Erythroblast (primary cell): ENCODE measurements at regions not wholly inside any gene's neighbourhood (a gene's known extent, or its start where the extent isn't known, plus 50 kb on each side); places are given as distances from the start of the nearest gene placed in this dataset.
"Not testable (repeated sequence)": the region's sequence is repeated elsewhere in the genome, so short reads cannot be mapped to it uniquely, and the experiment has no call there.

Source experiments
- DNase-seq, 2 experiments: peaks; one replicate each; lab custom pipeline; 2025; lab: John Stamatoyannopoulos, UW
- GATA1 ChIP-seq: IDR thresholded peaks from 2 replicates; pipeline ENCODE4 v1.6.1; 2011; ENCODE audit warnings: low read depth, mild to moderate bottlenecking, control low read depth, low read length, moderate library complexity
- POLR2A ChIP-seq: IDR thresholded peaks from 2 replicates; pipeline ENCODE4 v1.6.1; 2011; ENCODE audit warnings: mild to moderate bottlenecking, low read length

DNA sequence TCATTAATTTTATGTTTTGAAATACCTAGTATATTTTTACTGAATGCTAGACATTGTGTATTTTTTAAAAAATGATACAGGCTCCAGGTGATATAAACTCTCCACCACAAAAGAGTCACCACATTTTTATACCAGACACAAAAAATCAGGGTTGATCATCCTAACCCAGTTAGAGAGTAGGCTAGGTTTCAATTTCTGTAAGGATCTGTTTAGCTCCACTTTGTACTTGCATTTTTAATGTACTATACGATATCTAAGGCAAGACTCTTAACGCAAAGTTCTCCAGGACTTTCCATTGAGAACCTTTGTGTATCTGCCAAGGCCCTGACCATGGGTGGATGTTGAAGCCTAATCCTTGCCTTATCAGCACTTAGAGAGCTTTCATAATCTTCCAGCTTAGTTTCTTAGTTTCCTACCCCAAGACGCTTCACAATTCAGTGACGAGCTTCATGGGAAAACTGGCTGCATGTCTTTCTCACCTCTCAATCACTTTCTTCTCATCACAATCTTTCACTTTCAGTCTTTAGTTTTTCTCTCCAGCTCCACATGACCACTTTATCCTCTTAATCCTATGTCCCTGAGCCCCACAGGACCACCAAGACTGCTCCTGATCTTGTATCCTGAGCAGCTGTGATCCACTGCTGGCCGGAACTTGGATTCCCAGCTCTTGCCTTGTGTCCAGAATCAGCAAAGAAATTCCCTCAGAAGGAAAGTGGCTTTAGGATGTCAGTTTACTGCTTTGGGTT, 635.8 kb downstream of the RNF144A start:
- TF ChIP-seq GATA1: no peak
- no peak for TF ChIP-seq POLR2A
- no peak for DNase-seq

GRCh38 chr2:7555260-7555659, 638.0 kb downstream of the RNF144A start:
- TF ChIP-seq POLR2A (no peak), GATA1 (no peak)
- DNase-seq: no peak

DNA sequence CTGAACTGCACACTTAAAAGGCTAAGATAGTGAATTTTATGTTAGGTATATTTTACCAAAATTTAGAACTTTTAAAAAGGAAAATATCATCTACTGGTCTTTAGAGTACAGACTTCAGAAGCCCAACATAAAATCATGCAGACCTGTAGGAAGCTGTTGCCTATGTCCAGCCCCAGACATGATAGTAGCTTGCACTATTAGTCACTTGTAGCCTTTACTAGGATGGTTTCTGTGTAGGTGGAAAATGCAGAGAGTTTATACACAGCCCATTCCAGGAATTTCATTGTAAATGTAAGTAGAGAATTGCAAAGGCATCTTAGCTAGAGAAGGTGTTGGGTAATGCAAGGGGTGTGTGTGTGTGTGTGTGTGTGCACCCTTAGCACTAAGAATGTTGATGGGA, 640.2 kb downstream of the RNF144A start:
- DNase-seq: no peak
- TF ChIP-seq GATA1 (no peak), POLR2A (no peak)

- DNase-seq: no peak
- TF ChIP-seq GATA1 (no peak), POLR2A (no peak)
These were observed 642.6 kb downstream of the RNF144A start for GRCh38 chr2:7559791-7560190.

- no peak for DNase-seq
These were observed 649.2 kb downstream of the RNF144A start for GRCh38 chr2:7566382-7566881.

DNA sequence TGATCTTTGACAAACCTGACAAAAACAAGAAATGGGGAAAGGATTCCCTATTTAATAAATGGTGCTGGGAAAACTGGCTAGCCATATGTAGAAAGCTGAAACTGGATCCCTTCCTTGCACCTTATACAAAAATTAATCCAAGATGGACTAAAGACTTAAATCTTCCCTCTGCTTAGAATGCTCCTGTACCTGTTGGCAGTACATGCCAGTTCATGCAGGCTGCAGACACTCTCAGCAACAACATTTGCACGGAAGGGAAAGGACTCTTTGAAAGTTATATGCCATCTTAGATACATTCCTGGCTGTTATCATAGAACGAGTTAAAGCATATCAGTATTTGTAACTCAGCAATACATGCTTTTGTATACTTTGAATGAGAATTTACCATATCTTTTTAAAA, 649.9 kb downstream of the RNF144A start:
- not testable (repeated sequence) for DNase-seq

More at GRCh38 chr2:7566382-7566881, 649.2 kb downstream of the RNF144A start:
- TF ChIP-seq POLR2A (no peak), GATA1 (no peak)

GRCh38 chr2:7567646-7568045, 650.4 kb downstream of the RNF144A start:
- DNase-seq: no peak
- TF ChIP-seq POLR2A: no peak

GRCh38 chr2:7570247-7570646, 653.0 kb downstream of the RNF144A start:
- TF ChIP-seq GATA1 (no peak), POLR2A (no peak)
- no peak for DNase-seq

GRCh38 chr2:7571701-7572100, 654.5 kb downstream of the RNF144A start:
- TF ChIP-seq GATA1 (no peak), POLR2A (no peak)
- no peak for DNase-seq

- no peak for DNase-seq
- TF ChIP-seq GATA1: no peak
- no peak for TF ChIP-seq POLR2A
These were observed 655.2 kb downstream of the RNF144A start for GRCh38 chr2:7572450-7572849.

GRCh38 chr2:7573166-7573825, 656.1 kb downstream of the RNF144A start:
- TF ChIP-seq POLR2A (no peak), GATA1 (no peak)
- DNase-seq: no peak

GRCh38 chr2:7574385-7574784, 657.2 kb downstream of the RNF144A start:
- TF ChIP-seq POLR2A (no peak), GATA1 (no peak)
- DNase-seq: peak; percentile 22

- TF ChIP-seq GATA1 (no peak), POLR2A (no peak)
- no peak for DNase-seq
These were observed 660.6 kb downstream of the RNF144A start for GRCh38 chr2:7577769-7578168.

DNA sequence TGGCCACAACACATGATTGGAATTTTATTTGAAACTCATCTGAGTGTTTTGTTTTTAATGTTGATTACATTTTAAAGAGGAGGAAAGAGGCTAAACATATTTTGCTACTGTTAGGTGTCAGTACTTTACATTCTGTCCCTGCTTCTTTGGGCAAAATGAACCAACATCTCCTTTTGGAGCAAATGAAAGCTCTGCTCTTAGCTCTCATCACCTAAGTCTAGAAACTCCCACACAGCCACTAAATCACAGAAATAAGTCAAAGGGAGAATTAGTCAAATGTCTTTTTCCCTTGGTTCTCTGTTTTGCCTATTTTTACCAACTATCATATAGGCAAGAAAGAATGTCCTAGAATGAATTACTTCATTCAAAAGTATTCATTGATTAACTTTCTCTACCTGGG, 666.8 kb downstream of the RNF144A start:
- no peak for DNase-seq
- TF ChIP-seq GATA1 (no peak), POLR2A (no peak)
